Mesothelial cell of epicardium (in vitro differentiated cells): ENCODE measurements at regions not wholly inside any gene's neighbourhood (a gene's known extent, or its start where the extent isn't known, plus 50 kb on each side); places are given as distances from the start of the nearest gene placed in this dataset.

Experiments
- DNase-seq, 2 experiments: peaks; one replicate each; pipeline ENCODE4 v3.0.0; 2021; ENCODE audit warnings: low spot score in 2 of 2; ENCODE audit not compliant: unreplicated experiment in 2 of 2
- H3K27ac Mint-ChIP-seq: 2 replicates; pipeline ENCODE4 v1.8.0; 2021; ENCODE audit warnings: mixed read lengths
- H3K27me3 Mint-ChIP-seq: 2 replicates; pipeline ENCODE4 v1.8.0; 2021; ENCODE audit warnings: low read depth, mixed read lengths
- H3K36me3 Mint-ChIP-seq: 2 replicates; pipeline ENCODE4 v1.8.0; 2021; ENCODE audit warnings: mixed read lengths
- H3K4me1 Mint-ChIP-seq: 2 replicates; pipeline ENCODE4 v1.8.0; 2021; ENCODE audit warnings: mixed read lengths
- H3K4me3 Mint-ChIP-seq: 2 replicates; pipeline ENCODE4 v1.8.0; 2021; ENCODE audit warnings: mild to moderate bottlenecking, moderate library complexity, mixed read lengths
- H3K9me3 Mint-ChIP-seq: 2 replicates; pipeline ENCODE4 v1.8.0; 2021; ENCODE audit warnings: mixed read lengths
- CTCF ChIP-seq: fragments of 200-600 bp; sonication (generic); IDR thresholded peaks from one replicate; pipeline ENCODE4 v1.5.0; 2021; ENCODE audit warnings: antibody characterized with exemption; ENCODE audit not compliant: unreplicated experiment

- H3K27ac Mint-ChIP-seq: no peak overlapping the region
- DNase-seq: no peak
- peaks cover 11% of the 10 kb centered on the region for H3K9me3 Mint-ChIP-seq
- H3K27me3 Mint-ChIP-seq: no peaks in the 10 kb centered on the region
- peaks cover 1% of the 10 kb centered on the region for H3K36me3 Mint-ChIP-seq
- H3K4me3 Mint-ChIP-seq: no peak overlapping the region
- TF ChIP-seq CTCF: no peak
- peaks cover 12% of the 10 kb centered on the region for H3K4me1 Mint-ChIP-seq
Measured at GRCh38 chr13:67776151-67776550, 546.0 kb upstream of the PCDH9 start.

- peaks cover 1% of the 10 kb centered on the region for H3K36me3 Mint-ChIP-seq
- H3K27me3 Mint-ChIP-seq: no peaks in the 10 kb centered on the region
- H3K4me3 Mint-ChIP-seq: no peak overlapping the region
- no peak overlapping the region for H3K27ac Mint-ChIP-seq
- H3K9me3 Mint-ChIP-seq: peaks cover 11% of the 10 kb centered on the region
- H3K4me1 Mint-ChIP-seq: peaks cover 12% of the 10 kb centered on the region
- no peak for TF ChIP-seq CTCF
- no peak for DNase-seq
Measured at GRCh38 chr13:67775359-67775758, 545.2 kb upstream of the PCDH9 start.

DNA sequence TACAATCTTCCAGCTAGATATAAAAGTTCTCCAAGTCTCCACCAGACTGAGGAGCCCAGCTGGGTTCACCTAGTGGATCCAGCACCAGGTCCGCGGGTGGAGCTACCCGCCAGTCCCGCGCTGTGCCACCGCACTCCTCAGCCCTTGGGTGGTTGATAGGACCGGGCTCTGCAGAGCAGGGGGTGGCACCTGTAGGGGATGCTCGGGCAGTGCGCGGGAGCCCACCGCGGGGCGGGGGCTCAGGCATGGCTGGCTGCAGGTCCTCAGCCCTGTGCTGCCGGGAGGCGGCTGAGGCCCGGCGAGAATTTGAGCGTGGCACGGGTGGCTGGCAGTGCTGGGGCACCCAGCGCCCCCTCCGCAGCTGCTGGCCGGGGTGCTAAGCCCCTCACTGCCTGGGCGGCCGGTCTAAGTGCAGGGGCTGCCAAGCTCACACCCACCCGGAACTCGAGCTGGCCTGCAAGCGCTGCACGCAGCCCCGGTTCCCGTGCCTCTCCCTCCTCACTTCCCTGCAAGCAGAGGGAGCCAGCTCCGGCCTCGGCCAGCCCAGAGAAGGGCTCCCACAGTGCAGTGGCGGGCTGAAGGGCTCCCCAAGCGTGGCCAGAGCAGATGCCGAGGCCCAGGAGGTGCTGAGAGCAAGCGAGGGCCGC lies 542.8 kb upstream of the PCDH9 start:
- Mint-ChIP-seq H3K27me3 (no peaks in the 10 kb centered on the region), H3K27ac (no peak overlapping the region), H3K9me3 (peaks cover 14% of the 10 kb centered on the region), H3K36me3 (peaks cover 1% of the 10 kb centered on the region), H3K4me1 (peaks cover under 1% of the 10 kb centered on the region), H3K4me3 (no peak overlapping the region)
- no peak for TF ChIP-seq CTCF
- DNase-seq: no peak

- H3K9me3 Mint-ChIP-seq: peaks cover 10% of the 10 kb centered on the region
- no peaks in the 10 kb centered on the region for H3K4me1 Mint-ChIP-seq
- H3K27ac Mint-ChIP-seq: no peak overlapping the region
- no peak for TF ChIP-seq CTCF
- H3K27me3 Mint-ChIP-seq: no peaks in the 10 kb centered on the region
- DNase-seq: no peak
- H3K36me3 Mint-ChIP-seq: peaks cover 1% of the 10 kb centered on the region
- H3K4me3 Mint-ChIP-seq: no peak overlapping the region
Measured at GRCh38 chr13:67771106-67771505, 541.0 kb upstream of the PCDH9 start.

DNA sequence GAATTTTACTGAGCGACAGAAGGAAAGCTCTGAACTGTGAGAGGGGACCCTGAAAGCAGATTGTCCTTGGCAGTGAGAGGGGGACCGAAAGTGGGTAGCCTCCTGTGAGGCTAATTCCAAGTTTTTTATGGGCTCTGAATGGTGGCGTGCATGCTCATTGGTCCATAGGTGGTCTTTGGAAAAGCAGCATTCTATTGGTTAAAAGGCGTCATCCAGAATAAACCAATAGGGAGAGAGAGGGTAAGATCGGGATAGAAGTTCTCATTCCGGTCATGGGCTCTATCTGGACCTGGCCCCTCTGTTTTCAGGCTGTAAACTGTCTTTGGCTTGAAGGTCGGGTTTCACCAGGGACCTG lies 539.8 kb upstream of the PCDH9 start:
- H3K36me3 Mint-ChIP-seq: peaks cover 1% of the 10 kb centered on the region
- H3K9me3 Mint-ChIP-seq: peaks cover 10% of the 10 kb centered on the region
- no peaks in the 10 kb centered on the region for H3K4me1 Mint-ChIP-seq
- no peak overlapping the region for H3K4me3 Mint-ChIP-seq
- no peak overlapping the region for H3K27ac Mint-ChIP-seq
- no peak for TF ChIP-seq CTCF
- DNase-seq: no peak
- no peaks in the 10 kb centered on the region for H3K27me3 Mint-ChIP-seq
